DND-41 (cell line): ENCODE measurements at regions not wholly inside any gene's neighbourhood (a gene's known extent, or its start where the extent isn't known, plus 50 kb on each side); places are given as distances from the start of the nearest gene placed in this dataset.

Experiments used
- ATAC-seq: fragments of 200-7000 bp; cut with Tn5 transposase; 3 replicates; pipeline ENCODE4 v1.9.1; 2021; ENCODE audit warnings: low read depth; ENCODE audit not compliant: insufficient read depth
- DNase-seq: peaks from one replicate; pipeline ENCODE4 v3.0.0-alpha.2; 2020
- H2AFZ ChIP-seq: 2 replicates; pipeline ENCODE4 v1.6.0; 2012; ENCODE audit warnings: low read depth, low read length
- H3K27ac ChIP-seq: 2 replicates; pipeline ENCODE4 v1.5.1; 2012; ENCODE audit warnings: low read length, inconsistent platforms
- H3K27me3 ChIP-seq: fragments of 200-600 bp; sonication (generic); 2 replicates; pipeline ENCODE4 v1.6.0; 2012; ENCODE audit warnings: low read length, mild to moderate bottlenecking, inconsistent platforms; ENCODE audit not compliant: insufficient read depth, poor library complexity
- H3K36me3 ChIP-seq: 2 replicates; pipeline ENCODE4 v1.5.1; 2012; ENCODE audit warnings: low read length, inconsistent platforms; ENCODE audit not compliant: insufficient read depth
- H3K4me1 ChIP-seq: 2 replicates; pipeline ENCODE4 v1.5.1; 2012; ENCODE audit warnings: mild to moderate bottlenecking, low read length; ENCODE audit not compliant: insufficient read depth
- H3K4me2 ChIP-seq: 2 replicates; pipeline ENCODE4 v1.6.0; 2012; ENCODE audit warnings: mild to moderate bottlenecking, moderate library complexity, low read length, inconsistent platforms; ENCODE audit not compliant: insufficient read depth
- H3K4me3 ChIP-seq, 2 experiments: fragments of 200-600 bp in 1 of 2; shearing (Covaris generic) in 1 of 2; 2 replicates each; pipeline ENCODE4 v1.5.1; 2012 to 2016; ENCODE audit warnings: inconsistent platforms in 2 of 2, low read length in 2 of 2, mild to moderate bottlenecking in 2 of 2, low read depth in 1 of 2, moderate library complexity in 1 of 2
- H3K79me2 ChIP-seq: 2 replicates; pipeline ENCODE4 v1.6.0; 2012; ENCODE audit warnings: low read length, inconsistent platforms; ENCODE audit not compliant: insufficient read depth
- H3K9ac ChIP-seq: 2 replicates; pipeline ENCODE4 v1.6.0; 2012; ENCODE audit warnings: low read depth, mild to moderate bottlenecking, inconsistent platforms, low read length, moderate library complexity
- H3K9me3 ChIP-seq: 2 replicates; pipeline ENCODE4 v1.5.1; 2012; ENCODE audit warnings: low read length, moderate library complexity, mild to moderate bottlenecking, inconsistent platforms; ENCODE audit not compliant: insufficient read depth, severe bottlenecking
- H4K20me1 ChIP-seq: 2 replicates; pipeline ENCODE4 v1.6.0; 2012; ENCODE audit warnings: low read length; ENCODE audit not compliant: insufficient read depth
- CTCF ChIP-seq: IDR thresholded peaks from 2 replicates; pipeline ENCODE4 v1.5.1; 2012; ENCODE audit warnings: borderline replicate concordance, low read length, moderate library complexity, mild to moderate bottlenecking; ENCODE audit not compliant: poor library complexity, severe bottlenecking; ENCODE audit errors: extremely low read depth
- EZH2 ChIP-seq: IDR thresholded peaks from 3 replicates; pipeline ENCODE4 v1.6.1; 2012; ENCODE audit warnings: borderline replicate concordance, low read depth, mild to moderate bottlenecking, moderate library complexity, low read length, inconsistent platforms; ENCODE audit not compliant: severe bottlenecking

- Histone ChIP-seq H3K36me3 (no peaks in the 10 kb centered on the region), H3K4me3 (no peak overlapping the region), H4K20me1 (no peaks in the 10 kb centered on the region), H3K79me2 (no peaks in the 10 kb centered on the region), H3K27me3 (no peaks in the 10 kb centered on the region), H3K4me1 (no peaks in the 10 kb centered on the region; the same call in 1 of the 2 replicates), H2AFZ (no peak overlapping the region), H3K27ac (no peak overlapping the region), H3K9ac (no peak overlapping the region), H3K4me2 (no peak overlapping the region), H3K9me3 (no peaks in the 10 kb centered on the region)
- TF ChIP-seq CTCF (no peak), EZH2 (no peak)
- ATAC-seq = no peak
- DNase-seq = no peak
Observed at GRCh38 chr5:124808842-124809268, 62.4 kb upstream of the ZNF608 start.

- no peaks in the 10 kb centered on the region for H3K79me2 ChIP-seq
- no peaks in the 10 kb centered on the region; the same call in 1 of the 2 replicates for H3K4me1 ChIP-seq
- TF ChIP-seq CTCF (no peak), EZH2 (no peak)
- H3K36me3 ChIP-seq = no peaks in the 10 kb centered on the region
- peak overlapping the region; percentile 66; the same call in 1 of the 2 replicates for H2AFZ ChIP-seq
- H3K4me3 ChIP-seq = no peak overlapping the region
- H4K20me1 ChIP-seq = no peaks in the 10 kb centered on the region
- DNase-seq (no peak), ATAC-seq (no peak)
- no peak overlapping the region for H3K4me2 ChIP-seq
- no peaks in the 10 kb centered on the region for H3K27me3 ChIP-seq
- no peak overlapping the region for H3K9ac ChIP-seq
- H3K9me3 ChIP-seq = no peaks in the 10 kb centered on the region
- H3K27ac ChIP-seq = no peak overlapping the region
Observed at GRCh38 chr5:124810396-124811006, 64.1 kb upstream of the ZNF608 start.

- Histone ChIP-seq H3K79me2 (no peaks in the 10 kb centered on the region), H3K9ac (no peak overlapping the region), H3K4me2 (no peak overlapping the region), H3K4me1 (no peaks in the 10 kb centered on the region), H3K27ac (no peak overlapping the region), H3K36me3 (no peaks in the 10 kb centered on the region), H3K4me3 (no peak overlapping the region), H3K9me3 (no peaks in the 10 kb centered on the region), H3K27me3 (no peaks in the 10 kb centered on the region), H2AFZ (peak overlapping the region; percentile 25; the same call in 1 of the 2 replicates), H4K20me1 (no peaks in the 10 kb centered on the region)
- ATAC-seq (no peak), DNase-seq (no peak)
- TF ChIP-seq CTCF (no peak), EZH2 (no peak)
Observed at GRCh38 chr5:124812771-124813358, 66.4 kb upstream of the ZNF608 start.
